T-helper 22 cell (primary cell): ENCODE measurements at regions not wholly inside any gene's neighbourhood (a gene's known extent, or its start where the extent isn't known, plus 50 kb on each side); places are given as distances from the start of the nearest gene placed in this dataset.

Experiments
- DNase-seq: peaks from one replicate; pipeline ENCODE4 v3.0.0-alpha.2; 2020; ENCODE audit warnings: low read depth

GRCh38 chr9:129380961-129381401, 202.9 kb upstream of the IER5L start:
- no peak for DNase-seq

GRCh38 chr9:129379886-129380285, 201.8 kb upstream of the IER5L start:
- DNase-seq, result no peak

- DNase-seq, result no peak
Observed at GRCh38 chr9:129379181-129379836, 201.2 kb upstream of the IER5L start.

- DNase-seq, result no peak
Observed at GRCh38 chr9:129377931-129378661, 200.0 kb upstream of the IER5L start.

GRCh38 chr9:129377181-129377580, 199.1 kb upstream of the IER5L start:
- DNase-seq, result no peak

- no peak for DNase-seq
Observed at GRCh38 chr9:129375845-129376244, 197.8 kb upstream of the IER5L start.

GRCh38 chr9:129374651-129375050, 196.6 kb upstream of the IER5L start:
- DNase-seq, result no peak

GRCh38 chr9:129374231-129374630, 196.2 kb upstream of the IER5L start:
- DNase-seq, result no peak

- DNase-seq, result no peak
Observed at GRCh38 chr9:129373361-129373760, 195.3 kb upstream of the IER5L start.

GRCh38 chr9:129370770-129371169, 192.7 kb upstream of the IER5L start:
- DNase-seq, result no peak

- no peak for DNase-seq
Observed at GRCh38 chr9:129368444-129368978, 190.4 kb upstream of the IER5L start.

- DNase-seq, result no peak
Observed at GRCh38 chr9:129367287-129367686, 189.2 kb upstream of the IER5L start.

GRCh38 chr9:129365196-129365595, 187.1 kb upstream of the IER5L start:
- no peak for DNase-seq

GRCh38 chr9:129363216-129363873, 185.3 kb upstream of the IER5L start:
- no peak for DNase-seq

- no peak for DNase-seq
Observed at GRCh38 chr9:129362287-129363000, 184.4 kb upstream of the IER5L start.

- DNase-seq, result no peak
Observed at GRCh38 chr9:129361196-129361595, 183.1 kb upstream of the IER5L start.

GRCh38 chr9:129359916-129360536, 182.0 kb upstream of the IER5L start:
- DNase-seq, result no peak

- no peak for DNase-seq
Observed at GRCh38 chr9:129359162-129359811, 181.2 kb upstream of the IER5L start.

GRCh38 chr9:129358621-129359154, 180.6 kb upstream of the IER5L start:
- no peak for DNase-seq

- no peak for DNase-seq
Observed at GRCh38 chr9:129357773-129358245, 179.7 kb upstream of the IER5L start.
